ENCODE measurements at regions not wholly inside any gene's neighbourhood (a gene's known extent, or its start where the extent isn't known, plus 50 kb on each side); places are given as distances from the start of the nearest gene placed in this dataset.

DNA sequence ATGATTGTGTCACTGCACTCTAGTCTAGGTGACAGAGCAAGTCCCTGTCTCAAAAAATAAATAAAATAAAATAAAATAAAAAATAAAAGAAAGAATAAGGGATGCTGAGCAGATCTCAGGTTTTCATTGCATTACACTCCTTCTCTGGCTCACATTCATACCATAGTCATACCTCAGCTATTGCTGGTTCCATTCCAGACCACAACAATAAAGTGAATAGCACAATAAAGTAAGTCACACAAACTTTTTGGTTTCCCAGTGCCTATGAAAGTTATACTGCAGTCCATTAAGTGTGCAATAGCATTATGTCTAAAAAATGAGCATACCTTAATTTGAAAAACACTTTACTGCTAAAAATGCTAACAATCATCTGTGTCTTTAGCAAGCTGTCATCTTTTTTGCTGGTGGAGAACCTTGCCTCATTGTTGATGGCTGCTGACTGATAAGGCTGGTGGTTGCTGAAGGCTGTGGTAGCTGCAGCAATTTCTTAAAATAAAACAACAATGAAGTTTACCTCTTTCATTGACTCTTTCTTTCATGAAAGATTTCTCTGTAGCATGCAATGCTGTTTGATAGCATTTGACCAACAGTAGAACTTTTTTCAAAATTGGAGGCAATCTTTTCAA, 415.7 kb downstream of the ZNF608 start:
- TF ChIP-seq POLR2AphosphoS5 (IDR thresholded peaks at IDR 0.05; ENCODE audit: borderline replicate concordance, low read depth, low read length) = no peak
- no peak for TF ChIP-seq EZH2 (IDR thresholded peaks at IDR 0.05)
- TF ChIP-seq FOXP2 (optimal IDR thresholded peaks at IDR 0.05; ENCODE audit: control extremely low read depth, extremely low read length, insufficient read depth) = no peak
